Spleen (tissue), 11 donors: ENCODE measurements at regions not wholly inside any gene's neighbourhood (a gene's known extent, or its start where the extent isn't known, plus 50 kb on each side); places are given as distances from the start of the nearest gene placed in this dataset.
"Not testable (repeated sequence)": the region's sequence is repeated elsewhere in the genome, so short reads cannot be mapped to it uniquely, and the experiment has no call there.

Source experiments
- DNase-seq: peaks from one replicate; pipeline ENCODE4 v3.0.0-alpha.2; 2020
- H3K27ac ChIP-seq, 8 donors: fragments of 200-600 bp; sonication (generic) in 7 of 8; 1 replicate in 4 of 8; 2 replicates in 4 of 8; pipeline versions ENCODE4 v1.5.0 to v1.8.0; 2016 to 2021; ENCODE audit warnings: inconsistent platforms in 4 of 8, mild to moderate bottlenecking in 4 of 8, moderate library complexity in 1 of 8
- H3K27me3 ChIP-seq, 7 donors: fragments of 200-600 bp; sonication (generic) in 6 of 7; replicated peaks in 1 of 7; 1 replicate in 4 of 7; 2 replicates in 3 of 7; pipeline versions ENCODE4 v1.5.0 to v1.8.0; 2016 to 2021; ENCODE audit warnings: inconsistent platforms in 3 of 7, mild to moderate bottlenecking in 1 of 7
- H3K36me3 ChIP-seq, 6 donors: fragments of 200-600 bp; sonication (generic) in 5 of 6; 1 replicate in 4 of 6; 2 replicates in 2 of 6; pipeline versions ENCODE4 v1.5.0 to v1.8.0; 2016 to 2021; ENCODE audit warnings: inconsistent platforms in 2 of 6
- H3K4me1 ChIP-seq, 6 donors: fragments of 200-600 bp; sonication (generic) in 5 of 6; 1 replicate in 3 of 6; 2 replicates in 3 of 6; pipeline versions ENCODE4 v1.5.0 to v1.8.0; 2016 to 2021; ENCODE audit warnings: inconsistent platforms in 3 of 6
- H3K4me3 ChIP-seq, 8 donors: fragments of 200-600 bp; sonication (generic) in 7 of 8; 1 replicate in 4 of 8; 2 replicates in 4 of 8; pipeline versions ENCODE4 v1.5.0 to v1.8.0; 2016 to 2021; ENCODE audit warnings: inconsistent platforms in 4 of 8, mild to moderate bottlenecking in 4 of 8, moderate library complexity in 2 of 8
- H3K9me3 ChIP-seq, 8 donors: fragments of 200-600 bp; sonication (generic) in 7 of 8; 1 replicate in 4 of 8; 2 replicates in 4 of 8; pipeline versions ENCODE4 v1.5.0 to v1.8.0; 2016 to 2021; ENCODE audit warnings: inconsistent platforms in 4 of 8
- POLR2A ChIP-seq, 3 donors: fragments of 450-650 bp; IDR thresholded peaks; one replicate each; pipeline ENCODE4 v1.5.1; 2017; ENCODE audit warnings: antibody characterized with exemption in 3 of 3, mild to moderate bottlenecking in 1 of 3
- POLR2AphosphoS5 ChIP-seq, 3 donors: sonication (generic); formaldehyde crosslinking; IDR thresholded peaks; one replicate each; pipeline ENCODE4 v1.5.1; 2017; ENCODE audit warnings: antibody characterized with exemption in 3 of 3
- WGBS, 5 donors: extraction: QIAGEN DNeasy Blood & Tissue Kit in 3 of 5; methylation state at CpG; one replicate each; pipeline versions ENCODE4 v1.1.5 to v1.1.7; 2013 to 2018; 5-methylcytosine and 5-hydroxymethylcytosine counted together
- intact Hi-C: fragments of 100-400 bp; cut with DNase I; formaldehyde crosslinking; loops from one replicate; pipeline ENCODE4 v1.15.0; 2023; ENCODE audit warnings: low total_unique reads
- TF ChIP-seq, protein P1 (sequence below), 11 experiments: fragments of 200-600 bp in 7 of 11; fragments of 450-650 bp in 4 of 11; sonication (generic) in 4 of 11; IDR thresholded peaks in 8 of 11; conservative IDR thresholded peaks in 3 of 11; 1 replicate in 7 of 11; 2 replicates in 4 of 11; pipeline versions ENCODE4 v1.4.0 to v1.8.0; 2016 to 2021; ENCODE audit warnings: antibody characterized with exemption in 11 of 11, inconsistent platforms in 4 of 11, mild to moderate bottlenecking in 1 of 11
- donor health status: healthy with polysubstance abuse.
- donor health status: DM: no; HTN: no; CAD: no; lungs with moderate emphysema.
- donor health status: DM: no; HTN: no; CAD: no.
- donor health status: Bipolar disorder and iron deficiency.
- donor health status: healthy.
- donor health status: DM: no; HTN: no; CAD: no.
- donor health status: DM: yes; HTN: yes; CAD: no.

DNA sequence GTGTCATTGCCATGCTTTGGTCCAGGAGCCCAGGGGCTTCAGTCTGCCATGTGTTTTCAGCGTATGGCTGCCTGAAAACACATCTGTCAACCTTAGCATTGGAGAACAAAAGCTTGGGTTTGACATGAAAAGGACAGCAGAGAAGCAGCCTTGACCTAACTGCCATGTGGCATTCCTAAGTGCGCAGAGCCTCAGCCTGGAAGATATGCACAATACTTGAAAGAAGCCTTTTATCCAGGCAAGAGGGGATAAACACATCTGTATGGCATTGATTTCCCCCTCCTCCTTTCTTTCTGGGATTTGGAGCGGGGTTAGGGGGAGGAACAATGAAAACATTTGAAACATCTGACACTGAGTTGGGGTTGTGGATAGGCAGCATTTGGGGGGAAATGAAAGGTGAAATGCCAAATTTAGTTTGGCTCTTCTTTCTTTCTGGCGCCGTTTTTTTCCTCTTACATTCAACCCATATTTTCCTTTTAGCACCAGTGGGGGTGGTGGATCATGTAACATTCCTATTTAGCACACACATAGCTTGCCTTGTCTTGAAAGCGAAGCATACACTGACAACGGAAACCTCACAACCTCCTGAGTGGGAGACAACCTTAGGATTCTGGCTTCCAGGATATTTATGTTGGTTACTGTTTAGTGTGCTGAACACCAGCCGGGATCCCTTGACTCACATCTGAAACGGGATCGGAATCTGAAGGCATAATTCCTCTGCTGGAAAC lies 177.0 kb downstream of the C12orf75 start:
- 74 to 90% (median 89%) methylated on average over 10 of the region's 10 CpGs for WGBS, 5 donors
- no peak overlapping the region for H3K27ac ChIP-seq
- no peak for DNase-seq
- H3K4me1 ChIP-seq = no peaks in the 10 kb centered on the region
- H3K36me3 ChIP-seq = no peaks in the 10 kb centered on the region
- no peak for TF ChIP-seq POLR2AphosphoS5 (IDR thresholded peaks at IDR 0.05)
- TF ChIP-seq, protein P1, sequence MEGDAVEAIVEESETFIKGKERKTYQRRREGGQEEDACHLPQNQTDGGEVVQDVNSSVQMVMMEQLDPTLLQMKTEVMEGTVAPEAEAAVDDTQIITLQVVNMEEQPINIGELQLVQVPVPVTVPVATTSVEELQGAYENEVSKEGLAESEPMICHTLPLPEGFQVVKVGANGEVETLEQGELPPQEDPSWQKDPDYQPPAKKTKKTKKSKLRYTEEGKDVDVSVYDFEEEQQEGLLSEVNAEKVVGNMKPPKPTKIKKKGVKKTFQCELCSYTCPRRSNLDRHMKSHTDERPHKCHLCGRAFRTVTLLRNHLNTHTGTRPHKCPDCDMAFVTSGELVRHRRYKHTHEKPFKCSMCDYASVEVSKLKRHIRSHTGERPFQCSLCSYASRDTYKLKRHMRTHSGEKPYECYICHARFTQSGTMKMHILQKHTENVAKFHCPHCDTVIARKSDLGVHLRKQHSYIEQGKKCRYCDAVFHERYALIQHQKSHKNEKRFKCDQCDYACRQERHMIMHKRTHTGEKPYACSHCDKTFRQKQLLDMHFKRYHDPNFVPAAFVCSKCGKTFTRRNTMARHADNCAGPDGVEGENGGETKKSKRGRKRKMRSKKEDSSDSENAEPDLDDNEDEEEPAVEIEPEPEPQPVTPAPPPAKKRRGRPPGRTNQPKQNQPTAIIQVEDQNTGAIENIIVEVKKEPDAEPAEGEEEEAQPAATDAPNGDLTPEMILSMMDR (IDR thresholded peaks at IDR 0.05 in 8 of 11, conservative IDR thresholded peaks at IDR 0.05 in 3 of 11) = no peak
- H3K4me3 ChIP-seq = no peak overlapping the region
- no peaks in the 10 kb centered on the region for H3K9me3 ChIP-seq
- intact Hi-C loops = no loop called here
- H3K27me3 ChIP-seq = peaks cover 0 to 50% (median 0%) of the 10 kb centered on the region in 7 donors

DNA sequence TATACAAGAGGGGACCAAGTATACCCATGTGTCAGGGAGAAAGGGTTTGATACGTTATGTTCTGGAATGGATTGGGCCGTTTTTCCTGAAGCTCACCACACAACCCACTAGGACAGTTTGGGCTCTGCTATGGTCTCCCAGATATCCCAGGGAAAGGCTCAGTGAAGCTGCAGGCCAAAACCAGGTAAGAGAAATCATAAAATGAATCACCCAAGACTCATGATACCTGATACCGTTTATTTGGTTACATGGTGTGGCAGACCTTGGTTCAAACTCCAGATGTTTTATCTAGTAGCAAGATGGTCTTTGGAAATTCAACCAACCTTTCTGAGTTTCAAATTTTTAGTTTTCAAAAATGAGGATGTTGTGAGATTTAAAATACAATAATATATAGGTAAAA lies 177.6 kb downstream of the C12orf75 start:
- intact Hi-C loops = no loop called here
- Histone ChIP-seq H3K4me3 (no peak overlapping the region), H3K36me3 (no peaks in the 10 kb centered on the region), H3K4me1 (no peaks in the 10 kb centered on the region), H3K27me3 (peaks cover 0 to 46% (median 0%) of the 10 kb centered on the region in 7 donors), H3K9me3 (no peaks in the 10 kb centered on the region), H3K27ac (no peak overlapping the region)
- DNase-seq = no peak
- TF ChIP-seq, protein P1 (IDR thresholded peaks at IDR 0.05 in 8 of 11, conservative IDR thresholded peaks at IDR 0.05 in 3 of 11) = no peak
- no peak for TF ChIP-seq POLR2A (IDR thresholded peaks at IDR 0.05)
- no peak for TF ChIP-seq POLR2AphosphoS5 (IDR thresholded peaks at IDR 0.05)
- 88 to 91% (median 89%) methylated on average over 3 of the region's 3 CpGs for WGBS, 5 donors

DNA sequence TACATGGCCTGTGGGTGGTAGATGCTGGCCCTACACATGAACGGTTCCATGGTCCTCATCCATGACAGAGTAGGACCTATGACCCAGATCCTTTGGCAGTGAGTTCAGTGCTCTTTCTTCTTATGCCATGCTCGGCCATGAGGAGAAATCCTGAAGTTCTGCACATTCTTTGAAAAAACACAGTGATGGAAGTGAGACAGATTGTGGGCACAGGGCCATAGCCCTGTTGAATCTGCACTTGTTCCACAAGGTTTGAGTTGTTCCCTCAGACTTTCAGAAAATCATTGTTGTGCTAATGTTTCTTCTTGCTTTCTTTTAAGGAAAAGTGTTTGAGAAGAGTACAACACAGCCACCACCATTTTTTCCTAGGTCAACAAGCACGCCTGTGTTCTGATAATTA lies 180.0 kb downstream of the C12orf75 start:
- intact Hi-C loops = no loop called here
- no peak for DNase-seq
- WGBS, 5 donors = 59 to 87% (median 75%) methylated on average over 3 of the region's 3 CpGs
- no peak overlapping the region for H3K4me3 ChIP-seq
- H3K36me3 ChIP-seq = no peaks in the 10 kb centered on the region
- no peaks in the 10 kb centered on the region for H3K4me1 ChIP-seq
- H3K27ac ChIP-seq = no peak overlapping the region
- H3K27me3 ChIP-seq = peaks cover 0 to 23% (median 0%) of the 10 kb centered on the region in 7 donors
- H3K9me3 ChIP-seq = no peaks in the 10 kb centered on the region
- TF ChIP-seq, protein P1 (IDR thresholded peaks at IDR 0.05 in 8 of 11, conservative IDR thresholded peaks at IDR 0.05 in 3 of 11) = no peak
- no peak for TF ChIP-seq POLR2AphosphoS5 (IDR thresholded peaks at IDR 0.05)
- no peak for TF ChIP-seq POLR2A (IDR thresholded peaks at IDR 0.05)

DNA sequence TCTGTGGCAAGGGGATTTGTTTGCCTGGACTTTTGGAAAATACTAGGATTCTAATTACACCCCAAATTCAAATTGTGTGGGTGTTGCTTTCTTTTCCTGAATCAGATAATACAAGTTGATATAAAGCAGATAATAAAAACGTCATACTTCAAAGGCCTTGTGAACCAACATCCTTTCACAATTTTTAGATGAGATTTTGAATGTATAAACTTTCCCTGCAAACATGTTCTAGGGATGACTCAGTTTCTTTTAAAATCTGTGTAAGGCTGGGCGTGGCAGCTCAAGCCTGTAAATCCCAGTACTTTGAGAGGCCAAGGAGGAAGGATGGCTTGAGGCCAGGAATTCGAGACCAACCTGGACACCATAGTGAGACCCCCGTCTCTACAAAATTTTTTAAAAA lies 182.4 kb downstream of the C12orf75 start:
- DNase-seq, H3K36me3 ChIP-seq, intact Hi-C loops, H3K9me3 ChIP-seq, H3K4me1 ChIP-seq, H3K27ac ChIP-seq, H3K27me3 ChIP-seq, H3K4me3 ChIP-seq: not testable (repeated sequence)
- WGBS, 5 donors = 61 to 76% (median 71%) methylated on average over 4 of the region's 4 CpGs
